HepG2 (cell line): ENCODE measurements at regions not wholly inside any gene's neighbourhood (a gene's known extent, or its start where the extent isn't known, plus 50 kb on each side); places are given as distances from the start of the nearest gene placed in this dataset.

Source experiments
- ATAC-seq: fragments of 200-7000 bp; cut with Tn5 transposase; 3 replicates; pipeline ENCODE4 v1.9.1; 2020; ENCODE audit warnings: mild to moderate bottlenecking, moderate library complexity
- BruUV-seq: library from RNA; stranded (reverse); fragments of 400-500 nt; replicated peaks from 2 replicates; lab custom pipeline; 2021; lab: Mats Ljungman, UMichigan
- CTCF ChIA-PET: fragments of 300-600 bp; formaldehyde crosslinking; extraction: SDS; loops from one replicate; lab custom pipeline; 2021; ENCODE audit warnings: low total read pairs, inconsistent platforms, low intra/inter-chr PET ratio; lab: Yijun Ruan, JAX
- POLR2A ChIA-PET: fragments of 350-600 bp; sonication (Branson Sonifier 250); formaldehyde crosslinking; loops from one replicate; lab custom pipeline; 2020; ENCODE audit warnings: antibody characterized with exemption, inconsistent platforms; lab: Yijun Ruan, JAX
- DNase-seq: peaks from one replicate; pipeline ENCODE4 v3.0.0-alpha.2; 2015; ENCODE audit warnings: low spot score
- FAIRE-seq: peaks from 3 replicates; lab custom pipeline; 2011; peaks lifted over from hg19 to GRCh38; lab: Jason Lieb, UNC
- H2AFZ ChIP-seq: one replicate; pipeline ENCODE4 v1.6.1; 2011; ENCODE audit warnings: low read length, inconsistent platforms
- H3K27ac ChIP-seq: fragments of 300-600 bp; 3 replicates; pipeline ENCODE4 v1.8.0; 2011; ENCODE audit warnings: mixed run types, mild to moderate bottlenecking, mixed read lengths, low read length, inconsistent platforms; ENCODE audit not compliant: insufficient read depth; ENCODE audit errors: extremely low read length
- H3K27me3 ChIP-seq, 2 experiments: fragments of 200-600 bp in 1 of 2; 2 replicates in 1 of 2; 3 replicates in 1 of 2; pipeline versions ENCODE4 v1.6.0 to v1.8.0; 2011; ENCODE audit warnings: low read length in 2 of 2, mild to moderate bottlenecking in 2 of 2, moderate library complexity in 2 of 2, inconsistent platforms in 1 of 2; ENCODE audit not compliant: insufficient read depth in 2 of 2, control insufficient read depth in 1 of 2
- H3K36me3 ChIP-seq, 2 experiments: fragments of 200-600 bp in 1 of 2; replicated peaks in 1 of 2; 2 replicates in 1 of 2; 3 replicates in 1 of 2; pipeline versions ENCODE4 v1.5.1 to v1.8.0; 2011; ENCODE audit warnings: low read length in 2 of 2, inconsistent platforms in 1 of 2; ENCODE audit not compliant: insufficient read depth in 2 of 2, control insufficient read depth in 1 of 2
- H3K4me1 ChIP-seq: 2 replicates; pipeline ENCODE4 v1.5.1; 2012; ENCODE audit warnings: low read length, inconsistent platforms; ENCODE audit not compliant: insufficient read depth
- H3K4me2 ChIP-seq: 2 replicates; pipeline ENCODE4 v1.6.0; 2011; ENCODE audit warnings: low read depth, low read length, inconsistent platforms
- H3K4me3 ChIP-seq, 3 experiments: fragments of 200-600 bp in 1 of 3; sonication (generic), shearing (Covaris generic) in 1 of 3; replicated peaks in 1 of 3; 2 replicates each; pipeline ENCODE4 v1.5.1; 2011 to 2016; ENCODE audit warnings: low read length in 3 of 3, inconsistent platforms in 2 of 3, low read depth in 2 of 3, mild to moderate bottlenecking in 2 of 3, control low read depth in 1 of 3, mixed read lengths in 1 of 3; ENCODE audit not compliant: insufficient read depth in 1 of 3
- H3K79me2 ChIP-seq: one replicate; pipeline ENCODE4 v1.6.1; 2011; ENCODE audit warnings: low read length, inconsistent platforms; ENCODE audit not compliant: insufficient read depth
- H3K9ac ChIP-seq: 2 replicates; pipeline ENCODE4 v1.6.0; 2011; ENCODE audit warnings: mild to moderate bottlenecking, low read depth, low read length, inconsistent platforms; ENCODE audit not compliant: insufficient read depth
- H3K9me3 ChIP-seq: 2 replicates; pipeline ENCODE4 v1.5.1; 2012; ENCODE audit warnings: mild to moderate bottlenecking, low read length
- H4K20me1 ChIP-seq: 2 replicates; pipeline ENCODE4 v1.6.0; 2011; ENCODE audit warnings: inconsistent platforms, mild to moderate bottlenecking, low read length, moderate library complexity; ENCODE audit not compliant: insufficient read depth
- CBFB ChIP-seq: sonication (generic); formaldehyde crosslinking; IDR thresholded peaks from 2 replicates; pipeline ENCODE4 v1.4.0; 2020; ENCODE audit warnings: missing genetic modification reagents
- GTF2F1 ChIP-seq: fragments of 150-350 bp; IDR thresholded peaks from 2 replicates; pipeline ENCODE4 v1.6.1; 2014; ENCODE audit warnings: low read length
- HNF4G ChIP-seq, 2 experiments: sonication (generic) in 1 of 2; formaldehyde crosslinking in 1 of 2; IDR thresholded peaks; 2 replicates each; pipeline versions ENCODE4 v1.4.0 to v1.6.1; 2011 to 2020; ENCODE audit warnings: borderline replicate concordance in 2 of 2, low read depth in 2 of 2, mild to moderate bottlenecking in 2 of 2, low read length in 1 of 2, missing genetic modification reagents in 1 of 2, moderate library complexity in 1 of 2
- JUNB ChIP-seq: sonication (generic); formaldehyde crosslinking; IDR thresholded peaks from 2 replicates; pipeline ENCODE4 v1.8.0; 2022; ENCODE audit warnings: missing genetic modification reagents, mild to moderate bottlenecking, borderline replicate concordance
- NR2F1 ChIP-seq, 2 experiments: fragments of 450-650 bp in 1 of 2; formaldehyde crosslinking in 1 of 2; IDR thresholded peaks; 2 replicates each; pipeline versions ENCODE4 v1.5.0 to v1.6.1; 2016 to 2020; ENCODE audit warnings: mild to moderate bottlenecking in 1 of 2, missing compliant biosample characterization in 1 of 2, missing genetic modification reagents in 1 of 2, moderate library complexity in 1 of 2
- PLRG1 ChIP-seq: fragments of 450-650 bp; conservative IDR thresholded peaks from 2 replicates; pipeline ENCODE4 v1.6.1; 2016
- SRSF1 ChIP-seq: fragments of 200-400 bp; formaldehyde crosslinking; optimal IDR thresholded peaks from 2 replicates; pipeline ENCODE3; 2017; ENCODE audit warnings: mild to moderate bottlenecking, low read depth, low read length, moderate library complexity
- TFDP2 ChIP-seq: sonication (generic); formaldehyde crosslinking; IDR thresholded peaks from 2 replicates; pipeline ENCODE4 v1.4.0; 2020; ENCODE audit warnings: missing genetic modification reagents
- ZBED4 ChIP-seq: sonication (generic); formaldehyde crosslinking; IDR thresholded peaks from 2 replicates; pipeline ENCODE4 v1.4.0; 2020; ENCODE audit warnings: missing genetic modification reagents, borderline replicate concordance
- ZNF17 ChIP-seq: sonication (generic); formaldehyde crosslinking; IDR thresholded peaks from 2 replicates; pipeline ENCODE4 v1.5.0; 2020; ENCODE audit warnings: mild to moderate bottlenecking, missing genetic modification reagents
- ZNF546 ChIP-seq: sonication (generic); formaldehyde crosslinking; conservative IDR thresholded peaks from 2 replicates; pipeline ENCODE4 v1.8.1; 2023; ENCODE audit warnings: mild to moderate bottlenecking, missing genetic modification reagents
- ZNF549 ChIP-seq: sonication (generic); formaldehyde crosslinking; IDR thresholded peaks from 2 replicates; pipeline ENCODE4 v1.5.0; 2020; ENCODE audit warnings: missing genetic modification reagents
- ZNF749 ChIP-seq: sonication (generic); formaldehyde crosslinking; IDR thresholded peaks from 2 replicates; pipeline ENCODE4 v1.8.0; 2022; ENCODE audit warnings: mild to moderate bottlenecking, missing genetic modification reagents, moderate library complexity, borderline replicate concordance
- ZNF768 ChIP-seq: sonication (generic); formaldehyde crosslinking; IDR thresholded peaks from 2 replicates; pipeline ENCODE4 v1.4.0; 2020; ENCODE audit warnings: missing genetic modification reagents
- ZNF776 ChIP-seq: sonication (generic); formaldehyde crosslinking; IDR thresholded peaks from 2 replicates; pipeline ENCODE4 v1.4.0; 2020; ENCODE audit warnings: mild to moderate bottlenecking, missing genetic modification reagents
- ZNF879 ChIP-seq: sonication (generic); formaldehyde crosslinking; IDR thresholded peaks from 2 replicates; pipeline ENCODE4 v1.8.1; 2023; ENCODE audit warnings: missing genetic modification reagents
- WGBS: methylation state at CpG from one replicate; pipeline ENCODE4 v1.1.6; 2017; ENCODE audit warnings: low lambda C conversion rate; 5-methylcytosine and 5-hydroxymethylcytosine counted together
- in situ Hi-C: cut with HindIII; loops from 2 replicates; pipeline ENCODE4 v1.10.0; 2017; ENCODE audit warnings: low pct_unique_long_range_greater_than_20kb; ENCODE audit not compliant: extremely low pct_ligation_motif_present
- intact Hi-C: fragments of 100-400 bp; cut with micrococcal nuclease; formaldehyde crosslinking; loops from one replicate; pipeline ENCODE4 v1.10.0; 2022; ENCODE audit not compliant: unreplicated experiment

GRCh38 chr12:127620735-127621355 lies 646.1 kb upstream of the TMEM132C start:
- 0% methylated on average over 2 of the region's 2 CpGs for WGBS
- intact Hi-C loops = no loop called here
- in situ Hi-C loops = no loop called here

More at GRCh38 chr12:127620735-127621355, 646.1 kb upstream of the TMEM132C start:
- no TSS peak for BruUV-seq
- no peak overlapping the region for H3K27ac ChIP-seq
- no peaks in the 10 kb centered on the region for H4K20me1 ChIP-seq
- ATAC-seq (no peak), FAIRE-seq (no peak)
- no peaks in the 10 kb centered on the region for H3K27me3 ChIP-seq
- no peaks in the 10 kb centered on the region for H3K36me3 ChIP-seq
- no peak overlapping the region for H3K4me3 ChIP-seq
- CTCF ChIA-PET = no interaction called here
- TF ChIP-seq ZNF546 (CRISPR knock-in tag) = no peak
- TF ChIP-seq SRSF1 = no peak
- TF ChIP-seq ZNF776 (CRISPR knock-in tag) = no peak
- no peak for TF ChIP-seq ZNF879 (CRISPR knock-in tag)
- no peak for TF ChIP-seq JUNB (CRISPR knock-in tag)
- TF ChIP-seq ZNF749 (CRISPR knock-in tag) = no peak
- no peak for TF ChIP-seq HNF4G (IDR thresholded peaks at IDR 0.05; ENCODE audit: borderline replicate concordance, low read depth, low read length)
- TF ChIP-seq HNF4G (CRISPR knock-in tag; IDR thresholded peaks at IDR 0.05; ENCODE audit: borderline replicate concordance, low read depth) = no peak
- no peak for TF ChIP-seq ZNF768
- no peak for TF ChIP-seq ZNF17 (CRISPR knock-in tag)
- no peak for TF ChIP-seq TFDP2 (CRISPR knock-in tag)
- TF ChIP-seq CBFB (CRISPR knock-in tag) = no peak
- TF ChIP-seq GTF2F1 = no peak
- TF ChIP-seq PLRG1 = no peak
- TF ChIP-seq ZBED4 (CRISPR knock-in tag) = no peak
- TF ChIP-seq NR2F1 (CRISPR knock-in tag; IDR thresholded peaks at IDR 0.05) = no peak
- no peak for TF ChIP-seq ZNF549 (CRISPR knock-in tag)
- TF ChIP-seq, all 625 proteins: peak for 0
- no peak overlapping the region for H3K9ac ChIP-seq
- peaks cover 8% of the 10 kb centered on the region for H3K9me3 ChIP-seq
- no peaks in the 10 kb centered on the region for H3K4me1 ChIP-seq
- no peak overlapping the region for H3K4me2 ChIP-seq
- no peak for DNase-seq
- no peak overlapping the region for H2AFZ ChIP-seq
- POLR2A ChIA-PET = no interaction called here
- H3K79me2 ChIP-seq = no peaks in the 10 kb centered on the region
